Adrenal gland (tissue), 9 donors: ENCODE measurements at regions not wholly inside any gene's neighbourhood (a gene's known extent, or its start where the extent isn't known, plus 50 kb on each side); places are given as distances from the start of the nearest gene placed in this dataset.
"Not testable (repeated sequence)": the region's sequence is repeated elsewhere in the genome, so short reads cannot be mapped to it uniquely, and the experiment has no call there.

ENCODE experiments used
- DNase-seq, 7 donors: peaks; one replicate each; pipeline ENCODE4 v3.0.0-alpha.2; 2019 to 2020
- H3K27ac ChIP-seq, 5 donors: fragments of 200-600 bp; sonication (generic) in 4 of 5; 1 replicate in 3 of 5; 2 replicates in 2 of 5; pipeline versions ENCODE4 v1.5.1 to v1.8.0; 2016 to 2020; ENCODE audit warnings: mild to moderate bottlenecking in 1 of 5
- H3K27me3 ChIP-seq: fragments of 200-600 bp; 2 replicates; pipeline ENCODE4 v1.8.0; 2021
- H3K36me3 ChIP-seq, 2 donors: fragments of 200-600 bp; replicated peaks in 1 of 2; 1 replicate in 1 of 2; 2 replicates in 1 of 2; pipeline versions ENCODE4 v1.5.1 to v1.8.0; 2018 to 2022
- H3K4me1 ChIP-seq, 2 donors: fragments of 200-600 bp; replicated peaks in 1 of 2; 1 replicate in 1 of 2; 2 replicates in 1 of 2; pipeline versions ENCODE4 v1.5.1 to v1.8.0; 2018 to 2021
- H3K4me3 ChIP-seq, 4 donors: fragments of 200-600 bp; sonication (generic) in 3 of 4; one replicate each; pipeline ENCODE4 v1.5.1; 2016 to 2018
- H3K9me3 ChIP-seq, 3 donors: fragments of 200-600 bp; sonication (generic) in 1 of 3; replicated peaks in 1 of 3; 1 replicate in 2 of 3; 2 replicates in 1 of 3; pipeline versions ENCODE4 v1.5.1 to v1.8.0; 2016 to 2021
- POLR2A ChIP-seq, 2 donors: fragments of 450-650 bp; IDR thresholded peaks; one replicate each; pipeline ENCODE4 v1.6.1; 2017; ENCODE audit warnings: antibody characterized with exemption in 2 of 2, mild to moderate bottlenecking in 2 of 2, moderate library complexity in 1 of 2
- WGBS, 4 donors: extraction: QIAGEN DNeasy Blood & Tissue Kit in 2 of 4; methylation state at CpG; one replicate each; pipeline versions ENCODE4 v1.1.5 to v1.1.7; 2013 to 2017; 5-methylcytosine and 5-hydroxymethylcytosine counted together
- intact Hi-C, 2 donors: fragments of 100-400 bp; cut with DNase I; formaldehyde crosslinking; loops; one replicate each; pipeline versions ENCODE4 v1.14.1 to v1.15.0; 2022 to 2023
- TF ChIP-seq, protein P1 (sequence below), 6 experiments: fragments of 450-650 bp in 4 of 6; fragments of 200-600 bp in 2 of 6; sonication (generic) in 1 of 6; IDR thresholded peaks; 1 replicate in 5 of 6; 2 replicates in 1 of 6; pipeline versions ENCODE4 v1.5.1 to v1.8.0; 2016 to 2021; ENCODE audit warnings: antibody characterized with exemption in 6 of 6, mild to moderate bottlenecking in 2 of 6, moderate library complexity in 1 of 6
- donor health status: healthy with polysubstance abuse.
- donor health status: Bipolar disorder and iron deficiency.
- donor health status: DM: yes; HTN: yes; CAD: no.
- donor health status: DM: no; HTN: no; CAD: no.
- donor health status: DM: no; HTN: no; CAD: no.

DNA sequence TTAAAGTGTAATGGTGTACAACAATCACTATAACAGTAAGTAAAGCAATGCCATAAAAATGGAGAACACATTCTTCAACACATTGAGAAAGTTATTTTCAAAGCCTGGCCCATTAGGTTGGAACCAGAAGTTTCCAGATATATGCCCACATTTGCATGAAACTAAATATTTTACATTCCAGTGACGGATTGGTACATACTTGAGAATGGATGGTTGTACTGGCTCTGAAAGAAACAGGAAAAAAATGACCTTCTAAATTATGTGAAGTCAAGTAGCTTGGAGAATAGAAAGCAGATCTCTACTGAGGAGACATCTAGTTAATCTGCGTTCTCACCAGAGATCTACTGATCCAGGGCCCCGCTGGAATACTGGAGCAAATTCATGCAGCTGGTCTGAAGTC lies 1037.0 kb downstream of the NR2F1-AS1 start:
- 59 to 77% (median 71%) methylated on average over 3 of the region's 3 CpGs for WGBS, 4 donors

DNA sequence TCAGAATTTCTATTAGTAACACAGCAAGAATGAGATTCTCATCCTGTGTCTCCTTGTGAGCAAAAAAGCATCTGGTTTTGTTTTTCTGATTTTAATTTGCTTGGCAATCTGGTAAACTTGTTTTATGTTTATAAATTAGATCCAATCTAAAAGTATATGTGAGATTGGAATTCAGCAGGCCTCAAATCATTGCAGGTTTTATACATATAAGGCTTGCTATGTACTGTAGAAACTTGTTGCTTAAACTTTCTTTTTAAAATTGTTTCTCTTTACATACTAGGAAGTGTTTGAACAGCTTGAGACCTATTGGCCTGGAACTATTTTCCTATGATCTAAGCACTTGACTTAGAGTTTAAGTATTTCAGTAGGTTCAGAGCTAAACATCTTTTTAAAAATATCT lies 1037.8 kb downstream of the NR2F1-AS1 start:
- TF ChIP-seq, protein P1, sequence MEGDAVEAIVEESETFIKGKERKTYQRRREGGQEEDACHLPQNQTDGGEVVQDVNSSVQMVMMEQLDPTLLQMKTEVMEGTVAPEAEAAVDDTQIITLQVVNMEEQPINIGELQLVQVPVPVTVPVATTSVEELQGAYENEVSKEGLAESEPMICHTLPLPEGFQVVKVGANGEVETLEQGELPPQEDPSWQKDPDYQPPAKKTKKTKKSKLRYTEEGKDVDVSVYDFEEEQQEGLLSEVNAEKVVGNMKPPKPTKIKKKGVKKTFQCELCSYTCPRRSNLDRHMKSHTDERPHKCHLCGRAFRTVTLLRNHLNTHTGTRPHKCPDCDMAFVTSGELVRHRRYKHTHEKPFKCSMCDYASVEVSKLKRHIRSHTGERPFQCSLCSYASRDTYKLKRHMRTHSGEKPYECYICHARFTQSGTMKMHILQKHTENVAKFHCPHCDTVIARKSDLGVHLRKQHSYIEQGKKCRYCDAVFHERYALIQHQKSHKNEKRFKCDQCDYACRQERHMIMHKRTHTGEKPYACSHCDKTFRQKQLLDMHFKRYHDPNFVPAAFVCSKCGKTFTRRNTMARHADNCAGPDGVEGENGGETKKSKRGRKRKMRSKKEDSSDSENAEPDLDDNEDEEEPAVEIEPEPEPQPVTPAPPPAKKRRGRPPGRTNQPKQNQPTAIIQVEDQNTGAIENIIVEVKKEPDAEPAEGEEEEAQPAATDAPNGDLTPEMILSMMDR (IDR thresholded peaks at IDR 0.05): no peak
- no peak for TF ChIP-seq POLR2A (IDR thresholded peaks at IDR 0.05)
- H3K4me3 ChIP-seq: no peak overlapping the region
- DNase-seq: no peak

More for the DNA sequence above, 1037.0 kb downstream of the NR2F1-AS1 start:
- no peak overlapping the region for H3K27ac ChIP-seq
- H3K9me3 ChIP-seq: no peaks in the 10 kb centered on the region
- H3K4me1 ChIP-seq: no peaks in the 10 kb centered on the region
- no peak overlapping the region for H3K4me3 ChIP-seq
- no peaks in the 10 kb centered on the region for H3K27me3 ChIP-seq
- no peak for DNase-seq
- H3K36me3 ChIP-seq: no peaks in the 10 kb centered on the region
- TF ChIP-seq, protein P1 (IDR thresholded peaks at IDR 0.05): no peak
- no peak for TF ChIP-seq POLR2A (IDR thresholded peaks at IDR 0.05)
- intact Hi-C loops: no loop called here

DNA sequence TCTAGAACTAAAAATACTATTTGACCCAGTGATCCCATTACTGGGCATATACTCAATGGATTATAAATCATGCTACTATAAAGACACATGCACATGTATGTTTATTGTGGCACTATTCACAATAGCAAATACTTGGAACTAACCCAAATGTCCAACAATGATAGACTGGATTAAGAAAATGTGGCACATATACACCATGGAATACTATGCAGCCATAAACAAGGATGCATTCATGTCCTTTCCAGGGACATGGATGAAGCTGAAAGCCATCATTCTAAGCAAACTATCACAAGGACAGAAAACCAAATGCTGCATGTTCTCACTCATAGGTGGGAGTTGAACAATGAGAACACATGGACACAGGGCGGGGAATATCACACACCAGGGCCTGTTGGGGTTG lies 1039.0 kb downstream of the NR2F1-AS1 start:
- WGBS, 4 donors: 88 to 100% (median 93%) methylated on average over 1 of the region's 1 CpG

More for the DNA sequence above, 1037.8 kb downstream of the NR2F1-AS1 start:
- Histone ChIP-seq H3K27me3 (no peaks in the 10 kb centered on the region), H3K36me3 (no peaks in the 10 kb centered on the region), H3K9me3 (no peaks in the 10 kb centered on the region), H3K27ac (no peak overlapping the region), H3K4me1 (no peaks in the 10 kb centered on the region)
- intact Hi-C loops: no loop called here

DNA sequence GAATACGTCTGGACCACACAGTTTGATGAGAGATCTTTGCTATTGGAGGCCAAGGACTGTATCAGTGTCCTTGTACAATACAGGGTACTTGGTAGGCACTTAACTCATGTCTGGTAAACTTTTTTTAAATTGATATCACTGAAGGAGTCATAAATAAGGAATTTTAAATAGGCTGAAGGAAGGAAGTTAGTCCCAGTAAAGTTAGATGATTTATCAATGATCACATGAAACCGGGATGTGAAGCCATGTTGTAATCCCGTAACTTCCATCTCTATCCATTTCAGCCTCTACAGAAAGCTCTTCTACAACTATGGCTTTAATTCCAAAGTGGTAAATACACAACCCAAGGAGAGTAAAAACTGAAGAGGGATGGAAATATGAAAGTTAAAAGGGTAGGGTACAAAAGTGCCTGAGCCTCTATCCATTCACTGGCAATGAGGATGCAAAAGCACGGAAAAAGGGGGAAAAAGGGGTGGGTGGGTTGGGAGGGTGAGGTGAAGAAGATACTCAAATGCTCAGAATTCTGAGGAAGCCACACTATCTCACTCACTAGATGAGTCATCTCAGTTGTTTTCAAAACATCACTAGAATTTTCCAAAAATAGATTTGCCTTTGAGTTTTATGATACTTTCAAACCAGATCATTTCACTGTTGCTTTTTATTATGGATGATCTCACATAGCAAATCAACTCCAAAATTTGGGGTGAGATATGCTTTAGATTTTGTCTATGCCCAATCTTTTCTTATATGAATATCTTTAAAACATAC lies 1053.5 kb downstream of the NR2F1-AS1 start:
- TF ChIP-seq, protein P1 (IDR thresholded peaks at IDR 0.05): no peak
- TF ChIP-seq POLR2A (IDR thresholded peaks at IDR 0.05): no peak
- H3K27ac ChIP-seq: no peak overlapping the region
- intact Hi-C loops: no loop called here

More for the DNA sequence above, 1039.0 kb downstream of the NR2F1-AS1 start:
- DNase-seq, H3K9me3 ChIP-seq, H3K4me1 ChIP-seq, H3K27me3 ChIP-seq, H3K27ac ChIP-seq, H3K4me3 ChIP-seq, intact Hi-C loops, H3K36me3 ChIP-seq: not testable (repeated sequence)

DNA sequence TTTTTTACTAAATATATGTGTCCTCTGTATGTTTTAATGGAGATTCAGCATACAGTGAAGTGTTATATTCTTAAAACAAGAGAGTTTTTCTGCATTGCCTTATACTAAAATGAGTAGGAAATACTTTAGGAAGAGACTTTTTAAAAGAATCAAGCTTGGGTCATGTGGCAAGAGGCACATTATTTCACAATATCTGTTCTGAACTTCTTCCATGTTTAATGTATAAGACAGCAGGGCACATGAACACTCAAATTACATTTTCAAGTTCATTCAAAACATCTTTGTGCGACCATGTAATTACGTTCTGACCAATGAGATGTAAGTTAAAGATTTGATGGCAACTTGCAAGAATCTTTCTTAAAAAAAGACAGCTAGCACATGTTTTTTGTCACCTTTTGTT lies 1055.9 kb downstream of the NR2F1-AS1 start:
- H3K27me3 ChIP-seq: no peaks in the 10 kb centered on the region
- 81 to 88% (median 85%) methylated on average over 2 of the region's 2 CpGs for WGBS, 4 donors
- no peaks in the 10 kb centered on the region for H3K4me1 ChIP-seq
- no peaks in the 10 kb centered on the region for H3K36me3 ChIP-seq
- no peaks in the 10 kb centered on the region for H3K9me3 ChIP-seq
- intact Hi-C loops: no loop called here
- DNase-seq: no peak
- H3K4me3 ChIP-seq: no peak overlapping the region
- no peak overlapping the region for H3K27ac ChIP-seq
- no peak for TF ChIP-seq POLR2A (IDR thresholded peaks at IDR 0.05)
- TF ChIP-seq, protein P1 (IDR thresholded peaks at IDR 0.05): no peak

More for the DNA sequence above, 1053.5 kb downstream of the NR2F1-AS1 start:
- no peak for DNase-seq
- Histone ChIP-seq H3K27me3 (no peaks in the 10 kb centered on the region), H3K36me3 (no peaks in the 10 kb centered on the region), H3K4me1 (no peaks in the 10 kb centered on the region), H3K4me3 (no peak overlapping the region), H3K9me3 (no peaks in the 10 kb centered on the region)
- 75 to 90% (median 82%) methylated on average over 4 of the region's 4 CpGs for WGBS, 4 donors
